ENCODE measurements at regions not wholly inside any gene's neighbourhood (a gene's known extent, or its start where the extent isn't known, plus 50 kb on each side); places are given as distances from the start of the nearest gene placed in this dataset.

- no peak for TF ChIP-seq CTCF (IDR thresholded peaks at IDR 0.05)
- no peak for TF ChIP-seq POLR2A (IDR thresholded peaks at IDR 0.05)
These were observed 913.7 kb upstream of the ACVR2A start for GRCh38 chr2:146931109-146931508.

Measured in Peyer's patch (tissue), 4 donors.